CD4-positive, CD25-positive, alpha-beta regulatory T cell (primary cell): ENCODE measurements at regions not wholly inside any gene's neighbourhood (a gene's known extent, or its start where the extent isn't known, plus 50 kb on each side); places are given as distances from the start of the nearest gene placed in this dataset.

Experiments
- ATAC-seq, 2 donors: fragments of 150-1000 bp; cut with Tn5 transposase; one replicate each; pipeline ENCODE4 v1.10.0; 2021; ENCODE audit warnings: low read depth in 2 of 2, moderate number of reproducible peaks in 2 of 2, moderate library complexity in 1 of 2
- DNase-seq, 3 donors: peaks; one replicate each; pipeline versions ENCODE4 v3.0.0 to v3.0.0-alpha.2; 2012 to 2022; ENCODE audit warnings: mixed read lengths in 1 of 3
- H3K27ac ChIP-seq: one replicate; pipeline ENCODE4 v1.7.0; 2013; ENCODE audit warnings: mild to moderate bottlenecking, low read length; ENCODE audit not compliant: insufficient read depth, poor library complexity, severe bottlenecking
- H3K27me3 ChIP-seq: one replicate; pipeline ENCODE4 v1.7.0; 2013; ENCODE audit warnings: low read length; ENCODE audit not compliant: control insufficient read depth, insufficient read depth
- H3K36me3 ChIP-seq: one replicate; pipeline ENCODE4 v1.7.0; 2013; ENCODE audit warnings: mild to moderate bottlenecking, low read length, moderate library complexity; ENCODE audit not compliant: control insufficient read depth, insufficient read depth
- H3K4me1 ChIP-seq: 2 replicates; pipeline ENCODE4 v1.7.0; 2013; ENCODE audit warnings: mild to moderate bottlenecking, low read length; ENCODE audit not compliant: insufficient read depth, control insufficient read depth, poor library complexity, severe bottlenecking
- H3K4me3 ChIP-seq: one replicate; pipeline ENCODE4 v1.7.0; 2013; ENCODE audit warnings: low read depth, mild to moderate bottlenecking, low read length, moderate library complexity
- H3K9me3 ChIP-seq, 2 experiments: 1 replicate in 1 of 2; 2 replicates in 1 of 2; pipeline ENCODE4 v1.7.0; 2013; ENCODE audit warnings: low read length in 2 of 2, mild to moderate bottlenecking in 1 of 2, moderate library complexity in 1 of 2; ENCODE audit not compliant: control insufficient read depth in 2 of 2
- H3K27ac Mint-ChIP-seq, 3 donors: one replicate each; pipeline ENCODE4 v1.8.0; 2020 to 2022; ENCODE audit warnings: mild to moderate bottlenecking in 3 of 3, mixed read lengths in 3 of 3, moderate library complexity in 2 of 3
- H3K27me3 Mint-ChIP-seq: one replicate; pipeline ENCODE4 v1.8.0; 2022; ENCODE audit warnings: mild to moderate bottlenecking, mixed read lengths
- H3K36me3 Mint-ChIP-seq: one replicate; pipeline ENCODE4 v1.8.0; 2020; ENCODE audit warnings: mixed read lengths
- H3K4me1 Mint-ChIP-seq, 4 donors: one replicate each; pipeline ENCODE4 v1.8.0; 2020 to 2022; ENCODE audit warnings: mixed read lengths in 4 of 4, mild to moderate bottlenecking in 1 of 4
- H3K4me3 Mint-ChIP-seq, 4 donors: one replicate each; pipeline ENCODE4 v1.8.0; 2020 to 2022; ENCODE audit warnings: mild to moderate bottlenecking in 4 of 4, mixed read lengths in 4 of 4, moderate library complexity in 3 of 4
- H3K9me3 Mint-ChIP-seq, 7 donors: one replicate each; pipeline ENCODE4 v1.8.0; 2020 to 2022; ENCODE audit warnings: mixed read lengths in 7 of 7, mild to moderate bottlenecking in 3 of 7, moderate library complexity in 2 of 7

DNA sequence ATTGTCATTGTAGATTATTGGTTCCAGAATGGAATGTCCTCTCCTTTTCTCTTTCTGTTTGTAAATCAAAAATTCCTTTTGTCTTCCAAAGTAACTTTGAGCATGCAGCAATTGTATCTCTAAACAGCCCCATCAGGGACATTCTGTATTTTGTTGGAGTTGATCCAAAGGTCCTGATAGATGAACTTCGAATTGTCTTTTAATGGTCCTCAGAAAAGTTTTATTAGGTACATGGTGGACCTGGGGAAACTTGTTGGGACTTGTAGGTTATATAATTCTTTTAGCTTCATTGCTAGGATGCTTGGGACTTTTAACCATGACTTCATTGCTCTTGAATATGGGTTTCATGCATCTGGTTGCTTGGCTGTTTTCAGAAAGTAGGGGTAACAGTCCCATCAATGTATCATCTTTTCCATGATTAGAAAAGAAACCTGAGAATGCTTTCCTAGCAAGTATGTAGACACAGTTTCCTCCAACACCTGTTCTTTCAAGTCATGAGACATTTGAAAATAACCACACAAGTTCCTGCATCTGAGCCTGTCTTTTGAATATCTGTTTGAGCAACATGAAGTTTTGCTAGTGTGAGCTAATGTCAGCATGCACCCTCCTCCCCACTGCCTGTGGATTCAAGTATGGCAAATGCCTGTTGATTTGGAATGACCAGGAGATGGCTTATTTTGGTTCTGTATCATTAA is 413.1 kb downstream of the KCNRG start:
- H3K4me3 Mint-ChIP-seq = no peak overlapping the region
- Histone ChIP-seq H3K4me3 (no peak overlapping the region), H3K4me1 (no peaks in the 10 kb centered on the region), H3K36me3 (no peaks in the 10 kb centered on the region), H3K9me3 (no peaks in the 10 kb centered on the region), H3K27ac (no peak overlapping the region), H3K27me3 (no peaks in the 10 kb centered on the region)
- no peaks in the 10 kb centered on the region for H3K36me3 Mint-ChIP-seq
- DNase-seq = no peak
- no peak for ATAC-seq
- H3K27ac Mint-ChIP-seq = no peak overlapping the region
- H3K27me3 Mint-ChIP-seq = peaks cover 4% of the 10 kb centered on the region
- H3K4me1 Mint-ChIP-seq = peaks cover 0 to 10% (median 7%) of the 10 kb centered on the region in 4 donors
- peaks cover 0 to 3% (median 0%) of the 10 kb centered on the region in 7 donors for H3K9me3 Mint-ChIP-seq

DNA sequence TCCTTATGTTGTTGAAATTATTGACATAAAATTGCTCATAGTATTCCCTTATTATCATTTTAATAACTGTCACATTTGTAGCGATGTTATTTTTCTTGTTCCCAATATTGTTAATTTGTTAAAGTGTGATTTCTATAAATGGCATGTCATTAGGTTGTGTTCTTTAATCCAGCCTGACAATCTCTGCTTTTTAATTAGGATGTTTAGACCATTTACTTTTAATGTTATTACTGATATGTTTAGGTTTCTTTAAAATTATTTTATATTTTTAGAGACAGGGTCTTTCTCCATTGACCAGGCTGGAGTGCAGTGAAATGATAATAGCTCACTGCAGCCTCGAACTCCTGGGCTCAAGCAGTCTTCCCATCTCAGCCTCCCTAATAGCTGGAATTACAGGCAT is 408.5 kb downstream of the DLEU7 start:
- peaks cover 0 to 2% (median 0%) of the 10 kb centered on the region in 7 donors for H3K9me3 Mint-ChIP-seq
- no peaks in the 10 kb centered on the region for H3K27me3 Mint-ChIP-seq
- no peak for DNase-seq
- Histone ChIP-seq H3K4me3 (no peak overlapping the region), H3K27me3 (peaks cover 2% of the 10 kb centered on the region), H3K9me3 (no peaks in the 10 kb centered on the region), H3K4me1 (no peaks in the 10 kb centered on the region), H3K27ac (no peak overlapping the region), H3K36me3 (no peaks in the 10 kb centered on the region)
- H3K4me1 Mint-ChIP-seq = no peaks in the 10 kb centered on the region
- H3K27ac Mint-ChIP-seq = no peak overlapping the region
- H3K4me3 Mint-ChIP-seq = no peak overlapping the region
- no peak for ATAC-seq
- H3K36me3 Mint-ChIP-seq = peaks cover 3% of the 10 kb centered on the region

DNA sequence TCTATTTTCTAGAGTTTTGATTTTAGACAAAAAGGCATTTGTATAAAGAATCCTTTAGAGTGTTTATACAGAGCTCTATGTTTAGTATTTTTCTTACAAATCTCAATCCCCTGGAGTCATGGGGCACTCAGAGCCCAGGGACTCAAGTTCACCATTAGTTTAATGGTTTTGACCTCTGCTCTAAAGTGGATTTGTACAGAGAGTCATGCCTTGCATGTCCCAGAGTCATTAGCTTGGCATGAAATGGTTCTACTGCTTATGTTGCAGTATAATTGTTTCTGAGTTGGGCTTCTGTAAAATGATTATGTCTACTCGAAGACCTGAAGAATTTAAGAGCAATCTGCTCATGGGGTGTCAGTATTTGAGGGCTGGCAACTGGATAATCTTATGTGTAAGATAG is 406.2 kb downstream of the DLEU7 start:
- Histone ChIP-seq H3K27ac (no peak overlapping the region), H3K9me3 (no peaks in the 10 kb centered on the region), H3K27me3 (peaks cover 2% of the 10 kb centered on the region), H3K36me3 (no peaks in the 10 kb centered on the region), H3K4me1 (no peaks in the 10 kb centered on the region), H3K4me3 (no peak overlapping the region)
- H3K4me3 Mint-ChIP-seq = no peak overlapping the region
- H3K36me3 Mint-ChIP-seq = peaks cover 3% of the 10 kb centered on the region
- no peaks in the 10 kb centered on the region for H3K27me3 Mint-ChIP-seq
- H3K4me1 Mint-ChIP-seq = no peaks in the 10 kb centered on the region
- peaks cover 0 to 2% (median 0%) of the 10 kb centered on the region in 7 donors for H3K9me3 Mint-ChIP-seq
- H3K27ac Mint-ChIP-seq = no peak overlapping the region
- DNase-seq (no peak), ATAC-seq (no peak)

DNA sequence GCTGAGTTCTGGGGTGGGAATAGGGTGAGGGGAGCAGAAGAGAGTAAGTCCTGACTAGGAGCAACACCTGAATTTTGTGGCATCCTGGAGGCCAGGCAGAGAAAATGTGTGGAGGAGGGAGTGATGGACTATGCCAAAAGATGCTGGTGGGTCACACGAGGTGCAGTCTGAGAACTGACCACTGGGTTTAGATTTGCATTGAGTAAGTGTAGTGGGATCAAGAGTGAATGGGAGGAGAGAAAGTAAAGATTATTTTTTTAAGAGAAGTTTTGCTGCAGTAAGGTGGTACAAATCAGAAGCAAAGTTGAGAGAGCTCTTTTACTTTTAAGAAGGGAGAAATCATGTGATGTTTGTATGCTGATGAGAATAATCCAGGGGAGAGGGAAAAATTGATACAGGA is 405.1 kb downstream of the DLEU7 start:
- H3K27ac ChIP-seq = no peak overlapping the region
- H3K36me3 Mint-ChIP-seq = peaks cover 3% of the 10 kb centered on the region
- no peaks in the 10 kb centered on the region for H3K9me3 ChIP-seq

DNA sequence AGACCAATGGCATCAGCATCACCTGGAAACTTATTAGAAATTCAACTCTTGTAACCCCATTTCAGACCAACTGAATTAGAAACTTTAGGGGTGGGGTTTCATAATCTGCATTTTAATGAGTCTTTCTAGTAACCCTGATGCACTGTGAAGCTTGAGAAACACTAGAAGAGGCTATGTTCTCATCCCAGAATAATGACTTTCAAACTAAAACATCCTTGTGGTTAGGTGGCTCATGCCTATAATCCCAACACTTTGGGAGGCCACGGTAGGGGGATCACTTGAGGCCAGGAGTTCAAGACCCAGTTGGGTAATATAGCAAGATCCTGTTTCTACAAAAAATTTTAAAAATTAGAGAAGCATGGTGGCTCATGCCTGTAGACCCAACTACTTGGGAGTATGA is 402.4 kb downstream of the DLEU7 start:
- Mint-ChIP-seq H3K4me3 (no peak overlapping the region), H3K4me1 (peaks cover 0 to 3% (median 0%) of the 10 kb centered on the region in 4 donors)

More for the DNA sequence above, 405.1 kb downstream of the DLEU7 start:
- Mint-ChIP-seq H3K4me1 (peaks cover 0 to 3% (median 0%) of the 10 kb centered on the region in 4 donors), H3K27me3 (no peaks in the 10 kb centered on the region), H3K9me3 (peaks cover 0 to 2% (median 0%) of the 10 kb centered on the region in 7 donors), H3K27ac (no peak overlapping the region), H3K4me3 (no peak overlapping the region)
- DNase-seq (no peak), ATAC-seq (no peak)
- Histone ChIP-seq H3K27me3 (peaks cover 2% of the 10 kb centered on the region), H3K36me3 (no peaks in the 10 kb centered on the region), H3K4me1 (no peaks in the 10 kb centered on the region), H3K4me3 (no peak overlapping the region)

DNA sequence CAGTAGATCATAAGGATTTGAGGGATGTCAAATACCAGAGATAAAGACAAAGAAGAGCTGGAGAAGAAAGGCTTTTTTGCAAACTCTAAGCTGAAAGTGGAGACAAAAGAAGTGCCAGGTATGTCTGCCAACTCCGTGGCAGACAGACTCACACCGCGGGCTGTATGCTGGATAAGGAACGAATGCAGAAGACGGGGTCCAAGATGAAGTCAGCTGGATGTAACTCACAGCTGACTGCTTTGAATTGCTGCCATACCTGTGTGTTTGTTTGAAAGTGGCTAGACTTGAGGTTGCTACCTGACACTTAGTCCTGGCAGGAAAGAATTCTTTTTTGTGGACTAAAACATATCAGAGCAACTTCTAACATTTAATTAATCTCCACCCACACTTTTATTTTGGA is 398.8 kb downstream of the DLEU7 start:
- H3K27ac Mint-ChIP-seq = no peak overlapping the region
- H3K36me3 Mint-ChIP-seq = no peaks in the 10 kb centered on the region
- DNase-seq = no peak
- H3K27me3 Mint-ChIP-seq = no peaks in the 10 kb centered on the region
- no peak overlapping the region for H3K4me3 Mint-ChIP-seq
- Histone ChIP-seq H3K27ac (no peak overlapping the region), H3K27me3 (peaks cover 2% of the 10 kb centered on the region), H3K36me3 (no peaks in the 10 kb centered on the region), H3K9me3 (no peaks in the 10 kb centered on the region), H3K4me1 (no peaks in the 10 kb centered on the region), H3K4me3 (no peak overlapping the region)
- ATAC-seq = no peak
- H3K9me3 Mint-ChIP-seq = no peaks in the 10 kb centered on the region
- peaks cover 0 to 3% (median 1%) of the 10 kb centered on the region in 4 donors for H3K4me1 Mint-ChIP-seq

More for the DNA sequence above, 402.4 kb downstream of the DLEU7 start:
- no peak for DNase-seq
- H3K36me3 ChIP-seq = no peaks in the 10 kb centered on the region
- H3K27ac ChIP-seq = no peak overlapping the region
- no peaks in the 10 kb centered on the region for H3K27me3 Mint-ChIP-seq
- no peak overlapping the region for H3K27ac Mint-ChIP-seq
- no peaks in the 10 kb centered on the region for H3K4me1 ChIP-seq
- peaks cover 2% of the 10 kb centered on the region for H3K27me3 ChIP-seq
- no peak overlapping the region for H3K4me3 ChIP-seq
- H3K36me3 Mint-ChIP-seq = no peaks in the 10 kb centered on the region
- ATAC-seq = no peak
- no peaks in the 10 kb centered on the region for H3K9me3 Mint-ChIP-seq
- H3K9me3 ChIP-seq = no peaks in the 10 kb centered on the region

DNA sequence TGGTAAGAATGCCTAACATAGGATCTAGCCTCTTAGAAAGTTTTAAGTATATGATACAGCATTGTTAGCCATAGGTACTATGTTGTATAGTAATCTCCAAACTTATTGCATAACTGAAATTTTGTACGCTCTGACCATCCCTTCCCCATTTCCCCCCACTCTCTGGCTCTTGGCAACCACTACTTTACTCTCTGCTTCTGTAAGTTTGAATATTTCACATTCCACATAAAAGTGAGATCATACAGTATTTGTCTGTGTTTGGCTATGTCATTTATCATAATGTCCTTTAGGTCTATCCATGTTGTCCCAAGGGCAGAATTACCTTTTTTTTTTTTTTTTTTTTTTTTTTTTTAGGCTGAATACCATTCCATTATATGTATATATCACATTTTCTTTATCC is 396.9 kb downstream of the DLEU7 start:
- no peaks in the 10 kb centered on the region for H3K36me3 Mint-ChIP-seq
- peaks cover 2% of the 10 kb centered on the region for H3K27me3 ChIP-seq
- no peak for DNase-seq
- peaks cover 5% of the 10 kb centered on the region for H3K27me3 Mint-ChIP-seq
- no peak overlapping the region for H3K27ac ChIP-seq
- no peaks in the 10 kb centered on the region for H3K9me3 Mint-ChIP-seq
- no peaks in the 10 kb centered on the region for H3K4me1 ChIP-seq
- H3K4me1 Mint-ChIP-seq = peaks cover 0 to 3% (median 1%) of the 10 kb centered on the region in 4 donors
- no peak overlapping the region for H3K4me3 ChIP-seq
- H3K4me3 Mint-ChIP-seq = no peak overlapping the region
- no peak overlapping the region for H3K27ac Mint-ChIP-seq
- ATAC-seq = no peak
- no peaks in the 10 kb centered on the region for H3K9me3 ChIP-seq
- no peaks in the 10 kb centered on the region for H3K36me3 ChIP-seq

DNA sequence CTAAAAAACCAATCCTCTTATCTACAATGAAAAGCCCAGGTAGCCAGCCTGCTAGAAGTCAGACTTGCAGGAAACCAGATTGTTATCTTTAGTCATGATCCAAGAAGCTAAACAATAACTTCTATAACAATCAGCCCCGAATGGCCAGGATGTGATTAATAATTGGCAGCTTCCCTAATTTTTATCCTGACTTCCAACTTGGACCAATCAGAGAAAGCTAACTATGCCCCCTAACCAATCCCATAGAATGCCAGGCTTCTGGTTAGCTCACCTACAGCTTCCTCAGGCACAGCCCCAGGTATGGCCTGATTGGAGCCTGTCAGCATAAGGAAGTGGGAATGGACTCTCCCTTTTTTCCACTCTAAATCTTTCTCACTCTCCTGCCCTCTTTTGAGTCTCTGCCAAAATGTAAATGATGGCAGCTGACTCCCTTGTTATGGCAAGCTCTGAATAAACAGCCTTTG is 394.9 kb downstream of the DLEU7 start:
- Mint-ChIP-seq H3K4me3 (no peak overlapping the region), H3K27ac (no peak overlapping the region), H3K9me3 (no peaks in the 10 kb centered on the region), H3K27me3 (peaks cover 5% of the 10 kb centered on the region), H3K4me1 (peaks cover 0 to 3% (median 0%) of the 10 kb centered on the region in 4 donors), H3K36me3 (no peaks in the 10 kb centered on the region)
- H3K27ac ChIP-seq = no peak overlapping the region
- ATAC-seq = no peak
- no peak for DNase-seq
- H3K4me3 ChIP-seq = no peak overlapping the region
- H3K27me3 ChIP-seq = peaks cover 2% of the 10 kb centered on the region
- no peaks in the 10 kb centered on the region for H3K36me3 ChIP-seq
- no peaks in the 10 kb centered on the region for H3K4me1 ChIP-seq
- H3K9me3 ChIP-seq = no peaks in the 10 kb centered on the region
